ENCODE measurements at regions not wholly inside any gene's neighbourhood (a gene's known extent, or its start where the extent isn't known, plus 50 kb on each side); places are given as distances from the start of the nearest gene placed in this dataset.
"Not testable (repeated sequence)": the region's sequence is repeated elsewhere in the genome, so short reads cannot be mapped to it uniquely, and the experiment has no call there.

DNA sequence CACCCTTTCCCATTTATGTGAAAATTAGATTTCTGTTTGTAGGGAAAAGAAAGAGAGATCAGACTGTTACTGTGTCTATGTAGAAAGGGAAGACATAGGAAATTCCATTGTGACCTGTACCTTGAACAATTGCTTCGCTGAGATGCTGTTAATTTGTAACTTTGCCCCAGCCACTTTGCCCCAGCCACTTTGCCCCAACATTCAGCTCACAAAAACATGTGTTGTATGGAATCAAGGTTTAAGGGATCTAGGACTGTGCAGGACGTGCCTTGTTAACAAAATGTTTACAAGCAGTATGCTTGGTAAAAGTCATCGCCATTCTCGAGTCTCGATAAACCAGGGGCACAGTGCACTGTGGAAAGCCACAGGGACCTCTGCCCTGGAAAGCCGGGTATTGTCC is 193.5 kb downstream of the CCDC74A start:
- H3K36me3 ChIP-seq (ENCODE audit: insufficient read depth, low read length); H3K4me2 ChIP-seq (ENCODE audit: low read length); H3K4me3 ChIP-seq (ENCODE audit: low read depth, low read length, poor library complexity, severe bottlenecking); intact Hi-C loops (cut with micrococcal nuclease; ENCODE audit: unreplicated experiment); H3K79me2 ChIP-seq (ENCODE audit: insufficient read depth, low read depth, low read length); H3K9me3 ChIP-seq (ENCODE audit: low read length); H3K9me2 ChIP-seq (ENCODE audit: insufficient read depth, low read length); DNase-seq (ENCODE audit: low spot score); CTCF ChIA-PET (ENCODE audit: unreplicated experiment); H4K20me1 ChIP-seq (ENCODE audit: insufficient read depth, low read length); H3K4me1 ChIP-seq (ENCODE audit: insufficient read depth, low read length, poor library complexity, severe bottlenecking); H2AFZ ChIP-seq (ENCODE audit: low read length); H3K27ac ChIP-seq (ENCODE audit: low read depth, low read length, poor library complexity, severe bottlenecking); POLR2A ChIA-PET; BruUV-seq (replicated peaks): not testable (repeated sequence)

DNA sequence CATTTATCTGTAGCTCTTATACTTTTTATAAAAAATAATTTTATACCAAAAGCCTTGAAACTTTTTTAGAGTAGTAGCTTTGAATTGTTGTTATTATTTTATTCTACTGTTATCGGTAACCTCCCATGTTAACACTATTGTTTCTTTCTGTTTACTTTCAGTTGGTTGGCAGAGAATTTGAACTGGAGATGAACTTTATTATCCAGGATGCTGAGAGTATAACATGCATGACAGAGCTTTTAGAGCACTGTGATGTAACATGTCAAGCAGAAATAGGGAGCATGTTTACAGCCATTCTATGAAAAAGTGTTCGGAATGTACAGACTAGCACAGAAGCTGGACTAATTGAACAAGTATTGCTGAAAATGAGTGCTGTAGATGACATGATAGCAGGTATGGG is 194.6 kb downstream of the CCDC74A start:
- H3K9me2 ChIP-seq (ENCODE audit: insufficient read depth, low read length); H3K36me3 ChIP-seq (ENCODE audit: insufficient read depth, low read length); BruUV-seq (replicated peaks); H3K4me2 ChIP-seq (ENCODE audit: low read length); H4K20me1 ChIP-seq (ENCODE audit: insufficient read depth, low read length); H3K4me3 ChIP-seq (ENCODE audit: low read depth, low read length, poor library complexity, severe bottlenecking); DNase-seq (ENCODE audit: low spot score); H3K79me2 ChIP-seq (ENCODE audit: insufficient read depth, low read depth, low read length); H3K27ac ChIP-seq (ENCODE audit: low read depth, low read length, poor library complexity, severe bottlenecking); H2AFZ ChIP-seq (ENCODE audit: low read length); H3K4me1 ChIP-seq (ENCODE audit: insufficient read depth, low read length, poor library complexity, severe bottlenecking); intact Hi-C loops (cut with micrococcal nuclease; ENCODE audit: unreplicated experiment); CTCF ChIA-PET (ENCODE audit: unreplicated experiment); H3K9me3 ChIP-seq (ENCODE audit: low read length): not testable (repeated sequence)
- POLR2A ChIA-PET = interaction anchor here (0.6 kb wide), 1 partner anchor 19 kb away, joined by 3 read pairs; no protein-coding TSS in a partner anchor

DNA sequence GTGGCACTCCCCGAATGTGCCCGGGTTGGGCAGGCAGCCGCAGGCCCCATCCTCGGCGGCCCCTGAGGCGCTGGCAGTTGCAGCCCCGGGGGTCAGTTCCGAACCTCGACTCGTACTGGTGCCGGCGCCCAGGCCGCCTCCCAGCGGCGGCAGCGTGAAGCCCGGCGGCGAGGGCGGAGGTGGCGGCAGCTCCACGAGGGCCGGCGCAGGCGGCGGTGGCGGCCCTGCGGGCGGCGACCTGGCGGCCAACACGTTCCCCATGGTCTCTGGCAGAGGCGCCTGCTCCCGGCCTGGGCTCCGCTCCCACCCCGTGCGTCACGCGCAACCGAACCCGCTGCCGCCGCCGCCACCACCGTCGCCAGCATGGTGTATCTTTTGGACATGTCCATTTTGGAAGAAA is 196.3 kb downstream of the CCDC74A start:
- Histone ChIP-seq H3K36me3 (ENCODE audit: insufficient read depth, low read length) (no peaks in the 10 kb centered on the region), H3K4me2 (ENCODE audit: low read length) (no peak overlapping the region), H4K20me1 (ENCODE audit: insufficient read depth, low read length) (no peaks in the 10 kb centered on the region), H3K79me2 (ENCODE audit: insufficient read depth, low read depth, low read length) (no peaks in the 10 kb centered on the region), H3K4me1 (ENCODE audit: insufficient read depth, low read length, poor library complexity, severe bottlenecking) (no peaks in the 10 kb centered on the region), H3K27ac (ENCODE audit: low read depth, low read length, poor library complexity, severe bottlenecking) (no peak overlapping the region), H3K9me3 (ENCODE audit: low read length) (no peaks in the 10 kb centered on the region), H2AFZ (ENCODE audit: low read length) (no peak overlapping the region), H3K4me3 (ENCODE audit: low read depth, low read length, poor library complexity, severe bottlenecking) (no peak overlapping the region), H3K9me2 (ENCODE audit: insufficient read depth, low read length) (no peaks in the 10 kb centered on the region)
- intact Hi-C loops (cut with micrococcal nuclease; ENCODE audit: unreplicated experiment) = no loop called here
- ChIA-PET CTCF (ENCODE audit: unreplicated experiment) (no interaction called here), POLR2A (no interaction called here)
- no TSS peak for BruUV-seq (replicated peaks)
- DNase-seq (ENCODE audit: low spot score) = no peak
- no peak for TF ChIP-seq EZH2phosphoT487 (IDR thresholded peaks at IDR 0.05; ENCODE audit: borderline replicate concordance, low read depth, low read length)
- TF ChIP-seq, protein P1, sequence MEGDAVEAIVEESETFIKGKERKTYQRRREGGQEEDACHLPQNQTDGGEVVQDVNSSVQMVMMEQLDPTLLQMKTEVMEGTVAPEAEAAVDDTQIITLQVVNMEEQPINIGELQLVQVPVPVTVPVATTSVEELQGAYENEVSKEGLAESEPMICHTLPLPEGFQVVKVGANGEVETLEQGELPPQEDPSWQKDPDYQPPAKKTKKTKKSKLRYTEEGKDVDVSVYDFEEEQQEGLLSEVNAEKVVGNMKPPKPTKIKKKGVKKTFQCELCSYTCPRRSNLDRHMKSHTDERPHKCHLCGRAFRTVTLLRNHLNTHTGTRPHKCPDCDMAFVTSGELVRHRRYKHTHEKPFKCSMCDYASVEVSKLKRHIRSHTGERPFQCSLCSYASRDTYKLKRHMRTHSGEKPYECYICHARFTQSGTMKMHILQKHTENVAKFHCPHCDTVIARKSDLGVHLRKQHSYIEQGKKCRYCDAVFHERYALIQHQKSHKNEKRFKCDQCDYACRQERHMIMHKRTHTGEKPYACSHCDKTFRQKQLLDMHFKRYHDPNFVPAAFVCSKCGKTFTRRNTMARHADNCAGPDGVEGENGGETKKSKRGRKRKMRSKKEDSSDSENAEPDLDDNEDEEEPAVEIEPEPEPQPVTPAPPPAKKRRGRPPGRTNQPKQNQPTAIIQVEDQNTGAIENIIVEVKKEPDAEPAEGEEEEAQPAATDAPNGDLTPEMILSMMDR (conservative IDR thresholded peaks at IDR 0.05; ENCODE audit: low read length) = no peak

GRCh38 chr2:131728451-131728850 is 200.8 kb downstream of the CCDC74A start:
- CTCF ChIA-PET (ENCODE audit: unreplicated experiment); H3K4me2 ChIP-seq (ENCODE audit: low read length); POLR2A ChIA-PET; intact Hi-C loops (cut with micrococcal nuclease; ENCODE audit: unreplicated experiment); H3K9me3 ChIP-seq (ENCODE audit: low read length); H3K9me2 ChIP-seq (ENCODE audit: insufficient read depth, low read length); H4K20me1 ChIP-seq (ENCODE audit: insufficient read depth, low read length); H3K27ac ChIP-seq (ENCODE audit: low read depth, low read length, poor library complexity, severe bottlenecking); H2AFZ ChIP-seq (ENCODE audit: low read length); H3K79me2 ChIP-seq (ENCODE audit: insufficient read depth, low read depth, low read length); DNase-seq (ENCODE audit: low spot score); BruUV-seq (replicated peaks); H3K36me3 ChIP-seq (ENCODE audit: insufficient read depth, low read length); H3K4me1 ChIP-seq (ENCODE audit: insufficient read depth, low read length, poor library complexity, severe bottlenecking); H3K4me3 ChIP-seq (ENCODE audit: low read depth, low read length, poor library complexity, severe bottlenecking): not testable (repeated sequence)

- H3K9me3 ChIP-seq (ENCODE audit: low read length); H4K20me1 ChIP-seq (ENCODE audit: insufficient read depth, low read length); H3K9me2 ChIP-seq (ENCODE audit: insufficient read depth, low read length); H3K79me2 ChIP-seq (ENCODE audit: insufficient read depth, low read depth, low read length); H3K27ac ChIP-seq (ENCODE audit: low read depth, low read length, poor library complexity, severe bottlenecking); POLR2A ChIA-PET; BruUV-seq (replicated peaks); H3K4me3 ChIP-seq (ENCODE audit: low read depth, low read length, poor library complexity, severe bottlenecking); H3K36me3 ChIP-seq (ENCODE audit: insufficient read depth, low read length); DNase-seq (ENCODE audit: low spot score); CTCF ChIA-PET (ENCODE audit: unreplicated experiment); H2AFZ ChIP-seq (ENCODE audit: low read length); intact Hi-C loops (cut with micrococcal nuclease; ENCODE audit: unreplicated experiment); H3K4me1 ChIP-seq (ENCODE audit: insufficient read depth, low read length, poor library complexity, severe bottlenecking); H3K4me2 ChIP-seq (ENCODE audit: low read length): not testable (repeated sequence)
Observed at GRCh38 chr2:131733530-131733929, 205.8 kb downstream of the CCDC74A start.

- H3K4me1 ChIP-seq (ENCODE audit: insufficient read depth, low read length, poor library complexity, severe bottlenecking); H3K36me3 ChIP-seq (ENCODE audit: insufficient read depth, low read length); H3K9me3 ChIP-seq (ENCODE audit: low read length); CTCF ChIA-PET (ENCODE audit: unreplicated experiment); POLR2A ChIA-PET; H3K79me2 ChIP-seq (ENCODE audit: insufficient read depth, low read depth, low read length); H3K9me2 ChIP-seq (ENCODE audit: insufficient read depth, low read length); H2AFZ ChIP-seq (ENCODE audit: low read length); BruUV-seq (replicated peaks); H3K27ac ChIP-seq (ENCODE audit: low read depth, low read length, poor library complexity, severe bottlenecking); intact Hi-C loops (cut with micrococcal nuclease; ENCODE audit: unreplicated experiment); H4K20me1 ChIP-seq (ENCODE audit: insufficient read depth, low read length); H3K4me2 ChIP-seq (ENCODE audit: low read length); DNase-seq (ENCODE audit: low spot score); H3K4me3 ChIP-seq (ENCODE audit: low read depth, low read length, poor library complexity, severe bottlenecking): not testable (repeated sequence)
Observed at GRCh38 chr2:131736406-131736805, 208.7 kb downstream of the CCDC74A start.
